Caki2 (cell line): ENCODE measurements at regions not wholly inside any gene's neighbourhood (a gene's known extent, or its start where the extent isn't known, plus 50 kb on each side); places are given as distances from the start of the nearest gene placed in this dataset.
"Not testable (repeated sequence)": the region's sequence is repeated elsewhere in the genome, so short reads cannot be mapped to it uniquely, and the experiment has no call there.

Source experiments
- DNase-seq: peaks from one replicate; pipeline ENCODE4 v3.0.0-alpha.2; 2015; ENCODE audit warnings: low read depth
- in situ Hi-C: cut with HindIII; loops from 2 replicates; pipeline ENCODE4 v1.10.0; 2016; ENCODE audit warnings: low sequenced_read_pairs, low pct_unique_long_range_greater_than_20kb, mixed read lengths

GRCh38 chr2:58700591-58700990 lies 459.5 kb upstream of the FANCL start:
- DNase-seq, result no peak
- in situ Hi-C loops, result no loop called here

GRCh38 chr2:58699411-58699810 lies 458.3 kb upstream of the FANCL start:
- no peak for DNase-seq
- in situ Hi-C loops, result no loop called here

- DNase-seq, result no peak
- in situ Hi-C loops, result no loop called here
Observed at GRCh38 chr2:58698620-58699019, 457.5 kb upstream of the FANCL start.

- in situ Hi-C loops, DNase-seq: not testable (repeated sequence)
Observed at GRCh38 chr2:58694114-58694513, 453.0 kb upstream of the FANCL start.

- DNase-seq, in situ Hi-C loops: not testable (repeated sequence)
Observed at GRCh38 chr2:58691041-58691440, 449.9 kb upstream of the FANCL start.

GRCh38 chr2:58688813-58689212 lies 447.7 kb upstream of the FANCL start:
- in situ Hi-C loops, result no loop called here
- no peak for DNase-seq

DNA sequence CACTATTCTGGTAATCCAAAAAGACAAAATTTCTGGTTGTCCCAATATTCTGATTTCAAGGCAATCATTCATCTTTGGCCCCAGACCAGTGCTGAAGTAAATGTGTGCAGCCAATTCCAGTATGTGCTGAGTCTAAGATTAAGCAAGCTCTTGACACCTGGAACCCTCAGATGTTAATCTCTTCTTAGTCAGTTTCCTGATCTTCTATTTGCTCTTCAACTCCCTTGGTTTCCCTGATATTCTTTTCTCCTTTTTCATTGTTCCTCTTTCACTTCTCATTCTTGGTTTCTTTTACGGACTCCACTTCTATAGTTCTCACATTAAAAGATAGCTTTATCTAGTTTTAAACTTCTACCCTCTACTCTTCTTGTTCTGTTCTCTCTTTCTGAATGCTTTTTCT lies 445.7 kb upstream of the FANCL start:
- in situ Hi-C loops, result no loop called here
- DNase-seq, result no peak

DNA sequence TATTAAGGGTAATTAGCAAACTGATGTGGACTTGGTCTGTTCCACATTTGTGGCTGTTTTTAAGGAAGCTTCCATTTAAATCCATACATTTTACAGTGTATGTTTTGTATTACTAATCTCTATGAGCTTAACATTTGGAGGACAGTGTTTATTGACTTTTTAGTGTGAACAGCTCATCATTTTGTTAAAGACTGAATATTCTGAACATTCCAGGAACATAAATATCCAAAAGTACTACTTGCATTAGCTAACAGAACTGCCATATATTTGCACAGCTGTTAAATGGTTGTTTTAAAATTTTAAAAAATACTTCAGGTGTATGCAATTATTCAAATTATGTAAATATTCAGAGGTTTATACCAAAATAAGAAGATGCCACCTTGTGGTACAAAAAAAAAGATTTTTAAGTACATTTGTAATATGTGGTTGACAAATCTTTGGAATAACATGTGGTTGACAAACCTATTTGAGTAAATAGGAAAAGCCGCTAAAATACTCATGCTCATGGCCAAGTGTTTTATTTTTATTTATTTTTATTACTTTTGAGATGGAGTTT lies 439.7 kb upstream of the FANCL start:
- in situ Hi-C loops, result no loop called here
- no peak for DNase-seq

- in situ Hi-C loops, result no loop called here
- no peak for DNase-seq
Observed at GRCh38 chr2:58677748-58678147, 436.6 kb upstream of the FANCL start.

DNA sequence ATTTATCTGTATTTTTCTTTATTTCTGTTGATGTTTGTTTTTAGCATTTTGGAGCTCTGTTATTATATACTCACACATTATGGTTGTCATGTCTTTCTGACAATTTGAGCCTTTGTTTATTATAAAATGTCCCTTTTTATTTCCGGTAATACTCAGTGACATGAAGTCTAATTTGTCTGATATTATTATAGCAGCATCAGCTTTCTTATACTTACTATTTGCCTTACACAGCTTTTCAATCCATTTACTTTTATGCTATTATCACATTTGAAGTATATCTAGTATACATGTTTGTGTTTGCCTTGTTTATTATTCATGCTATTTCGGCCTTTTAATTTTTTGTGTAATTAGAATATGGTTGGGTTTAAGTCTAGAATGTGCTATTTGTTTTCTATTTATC lies 430.6 kb upstream of the FANCL start:
- in situ Hi-C loops, result no loop called here
- no peak for DNase-seq

DNA sequence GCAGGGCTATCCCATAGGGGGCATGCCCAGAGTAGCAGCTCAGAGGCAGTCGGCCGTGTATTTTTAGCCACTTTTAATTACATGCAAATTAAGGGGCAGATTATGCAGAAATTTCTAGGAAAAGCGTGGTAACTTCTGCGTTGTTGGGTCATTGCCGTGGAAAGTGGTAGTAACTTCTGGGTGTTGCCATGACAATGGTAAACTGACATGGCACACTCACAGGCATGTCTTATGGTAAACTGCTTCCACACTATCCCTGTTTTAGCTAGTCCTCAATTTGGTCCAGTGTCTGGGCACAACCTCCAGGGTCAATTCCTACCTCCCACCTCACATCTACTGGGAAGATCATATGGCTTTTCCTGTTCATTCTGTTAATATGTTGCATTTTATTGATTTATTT lies 428.9 kb upstream of the FANCL start:
- in situ Hi-C loops, result no loop called here
- DNase-seq, result no peak

- in situ Hi-C loops, result no loop called here
Observed at GRCh38 chr2:58667137-58667774, 426.1 kb upstream of the FANCL start.

DNA sequence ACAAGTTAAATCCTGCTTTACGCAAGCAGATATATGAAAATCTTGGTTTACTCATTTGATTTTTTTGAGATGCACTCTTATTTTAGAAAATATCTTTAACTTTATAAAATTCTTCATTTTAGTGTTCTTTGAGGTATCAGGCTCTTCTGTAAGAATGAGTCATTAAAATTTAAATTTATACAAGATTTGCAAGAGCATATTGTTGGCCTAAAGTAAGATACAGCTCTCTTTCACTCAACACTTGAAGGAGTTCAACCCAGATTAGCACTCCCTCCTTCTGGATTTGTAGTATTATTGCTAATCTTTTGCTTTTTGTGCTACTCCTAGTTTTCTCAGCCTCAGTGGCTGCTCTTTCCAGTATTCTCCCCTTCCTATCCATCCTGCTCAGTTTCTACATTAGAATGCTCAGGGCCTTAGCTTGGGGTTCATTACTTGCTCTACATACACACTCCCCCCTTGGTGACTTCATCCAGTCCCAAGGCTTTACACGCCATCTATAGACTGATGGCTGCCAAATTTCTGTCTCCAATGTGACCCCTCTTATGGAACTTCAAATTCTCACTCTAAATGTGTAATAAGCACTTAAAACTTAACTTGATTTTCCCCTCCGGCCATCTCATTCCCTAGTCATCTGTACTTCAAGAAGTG lies 425.3 kb upstream of the FANCL start:
- DNase-seq, result no peak
- in situ Hi-C loops, result no loop called here

More at GRCh38 chr2:58667137-58667774, 426.1 kb upstream of the FANCL start:
- no peak for DNase-seq

GRCh38 chr2:58665154-58665553 lies 424.0 kb upstream of the FANCL start:
- in situ Hi-C loops, result no loop called here

GRCh38 chr2:58664523-58665151 lies 423.5 kb upstream of the FANCL start:
- no peak for DNase-seq
- in situ Hi-C loops, result no loop called here

More at GRCh38 chr2:58665154-58665553, 424.0 kb upstream of the FANCL start:
- no peak for DNase-seq

- in situ Hi-C loops, result no loop called here
- DNase-seq, result no peak
Observed at GRCh38 chr2:58660046-58660445, 418.9 kb upstream of the FANCL start.

- DNase-seq, result no peak
- in situ Hi-C loops, result no loop called here
Observed at GRCh38 chr2:58655152-58655551, 414.0 kb upstream of the FANCL start.

- DNase-seq, result no peak
- in situ Hi-C loops, result no loop called here
Observed at GRCh38 chr2:58651930-58652329, 410.8 kb upstream of the FANCL start.

- in situ Hi-C loops, result no loop called here
- DNase-seq, result no peak
Observed at GRCh38 chr2:58650781-58651180, 409.7 kb upstream of the FANCL start.
